Gastroesophageal sphincter (tissue), 3 donors: ENCODE measurements at regions not wholly inside any gene's neighbourhood (a gene's known extent, or its start where the extent isn't known, plus 50 kb on each side); places are given as distances from the start of the nearest gene placed in this dataset.

Experiments
- POLR2A ChIP-seq, 2 donors: fragments of 450-650 bp; IDR thresholded peaks; one replicate each; pipeline ENCODE4 v1.6.1; 2017; ENCODE audit warnings: antibody characterized with exemption in 2 of 2, mild to moderate bottlenecking in 2 of 2, moderate library complexity in 1 of 2
- POLR2AphosphoS5 ChIP-seq: sonication (generic); formaldehyde crosslinking; IDR thresholded peaks from one replicate; pipeline ENCODE4 v1.6.1; 2017; ENCODE audit warnings: antibody characterized with exemption
- TF ChIP-seq, protein P1 (sequence below), 4 experiments: fragments of 200-600 bp in 2 of 4; fragments of 450-650 bp in 2 of 4; sonication (generic) in 1 of 4; IDR thresholded peaks; one replicate each; pipeline ENCODE4 v1.5.1; 2017 to 2019; ENCODE audit warnings: antibody characterized with exemption in 4 of 4, mild to moderate bottlenecking in 2 of 4, moderate library complexity in 2 of 4

DNA sequence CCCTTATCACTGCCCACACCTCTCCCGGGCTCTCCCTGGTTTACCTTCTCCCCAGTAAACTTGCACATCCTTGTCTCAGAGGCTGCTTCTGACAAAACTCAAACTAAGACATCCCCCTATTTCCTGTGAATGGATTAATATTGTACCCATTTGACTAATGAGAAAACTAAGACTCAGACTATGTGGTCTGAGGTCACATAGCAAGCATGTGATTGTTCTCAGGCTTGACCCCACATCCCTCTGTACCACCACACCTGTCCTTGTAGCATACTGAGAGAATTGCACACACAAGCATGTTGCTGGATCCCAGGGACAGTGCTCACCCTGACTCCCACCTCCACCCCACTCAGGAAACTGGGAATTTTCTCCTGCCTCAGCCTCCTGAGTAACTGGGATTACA, 90.7 kb upstream of the HES1 start:
- TF ChIP-seq, protein P1, sequence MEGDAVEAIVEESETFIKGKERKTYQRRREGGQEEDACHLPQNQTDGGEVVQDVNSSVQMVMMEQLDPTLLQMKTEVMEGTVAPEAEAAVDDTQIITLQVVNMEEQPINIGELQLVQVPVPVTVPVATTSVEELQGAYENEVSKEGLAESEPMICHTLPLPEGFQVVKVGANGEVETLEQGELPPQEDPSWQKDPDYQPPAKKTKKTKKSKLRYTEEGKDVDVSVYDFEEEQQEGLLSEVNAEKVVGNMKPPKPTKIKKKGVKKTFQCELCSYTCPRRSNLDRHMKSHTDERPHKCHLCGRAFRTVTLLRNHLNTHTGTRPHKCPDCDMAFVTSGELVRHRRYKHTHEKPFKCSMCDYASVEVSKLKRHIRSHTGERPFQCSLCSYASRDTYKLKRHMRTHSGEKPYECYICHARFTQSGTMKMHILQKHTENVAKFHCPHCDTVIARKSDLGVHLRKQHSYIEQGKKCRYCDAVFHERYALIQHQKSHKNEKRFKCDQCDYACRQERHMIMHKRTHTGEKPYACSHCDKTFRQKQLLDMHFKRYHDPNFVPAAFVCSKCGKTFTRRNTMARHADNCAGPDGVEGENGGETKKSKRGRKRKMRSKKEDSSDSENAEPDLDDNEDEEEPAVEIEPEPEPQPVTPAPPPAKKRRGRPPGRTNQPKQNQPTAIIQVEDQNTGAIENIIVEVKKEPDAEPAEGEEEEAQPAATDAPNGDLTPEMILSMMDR (IDR thresholded peaks at IDR 0.05), result no peak
- TF ChIP-seq POLR2AphosphoS5 (no peak), POLR2A (IDR thresholded peaks at IDR 0.05) (no peak)
